GM18511 (cell line): ENCODE measurements at regions not wholly inside any gene's neighbourhood (a gene's known extent, or its start where the extent isn't known, plus 50 kb on each side); places are given as distances from the start of the nearest gene placed in this dataset.
"Not testable (repeated sequence)": the region's sequence is repeated elsewhere in the genome, so short reads cannot be mapped to it uniquely, and the experiment has no call there.

Source experiments
- ATAC-seq: cut with Tn5 transposase; IDR thresholded peaks from one replicate; pipeline ENCODE4 v1.9.1; 2021; ENCODE audit warnings: mild to moderate bottlenecking, moderate library complexity; ENCODE audit not compliant: unreplicated experiment

- no peak for ATAC-seq
Observed at GRCh38 chr6:126945812-126946360, 172.6 kb upstream of the RSPO3 start.

DNA sequence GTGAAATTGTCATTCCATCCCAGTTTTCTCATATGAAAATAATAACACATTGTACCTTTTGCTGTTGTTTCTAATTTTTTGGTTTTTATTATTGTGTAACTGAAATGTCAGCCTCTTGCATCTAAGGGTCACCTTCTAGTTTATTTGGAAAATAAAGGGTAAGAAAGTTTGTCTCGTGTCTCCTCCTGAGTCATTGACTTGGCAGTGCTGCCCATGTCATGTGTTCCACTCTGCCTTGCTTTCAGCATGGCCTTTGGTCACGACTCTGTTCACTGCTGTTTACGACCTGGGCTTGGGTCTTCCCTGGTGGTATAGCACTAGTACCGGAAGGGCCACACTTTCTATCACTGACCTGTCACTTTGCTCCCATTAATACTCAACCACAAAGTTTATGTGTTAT is 171.4 kb upstream of the RSPO3 start:
- ATAC-seq, result no peak

DNA sequence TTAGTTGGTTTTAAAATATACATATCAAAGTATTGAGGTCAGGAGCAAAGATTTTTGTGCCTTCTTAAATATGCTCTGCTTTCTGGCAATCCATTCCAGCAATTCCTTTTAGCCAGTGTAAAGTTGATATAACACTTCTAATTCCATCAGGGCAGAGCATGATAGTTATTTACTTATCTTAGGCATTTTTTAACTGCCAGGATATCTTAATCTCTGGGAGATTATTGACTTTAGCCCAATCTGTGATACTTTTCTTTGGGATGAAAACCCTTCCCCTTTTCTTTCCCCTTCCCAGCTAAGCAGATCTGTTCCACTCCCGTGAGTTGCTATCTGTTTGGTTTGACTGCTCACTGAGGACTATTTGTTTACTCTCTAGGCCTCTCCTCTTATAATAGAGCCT is 168.7 kb upstream of the RSPO3 start:
- no peak for ATAC-seq

- ATAC-seq, result no peak
Observed at GRCh38 chr6:126955621-126956020, 162.8 kb upstream of the RSPO3 start.

DNA sequence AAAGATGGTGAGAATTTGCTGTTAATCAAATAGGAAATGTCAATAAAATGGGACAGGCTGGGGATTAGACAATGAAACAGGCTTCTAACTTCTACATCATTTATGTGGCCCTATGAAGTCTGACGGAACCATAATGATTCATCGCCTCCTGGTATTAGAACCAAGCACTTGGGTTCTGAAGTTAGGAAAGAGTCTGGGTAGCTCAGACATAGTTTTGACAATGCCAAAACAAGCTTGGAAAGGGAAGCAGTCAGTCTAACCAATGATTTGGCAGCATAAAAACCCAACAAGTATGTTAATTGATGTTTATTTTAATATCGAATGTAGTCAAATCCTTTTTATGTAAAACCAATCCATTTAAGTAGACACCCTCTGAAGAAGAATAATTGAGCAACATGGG is 160.8 kb upstream of the RSPO3 start:
- ATAC-seq, result no peak

DNA sequence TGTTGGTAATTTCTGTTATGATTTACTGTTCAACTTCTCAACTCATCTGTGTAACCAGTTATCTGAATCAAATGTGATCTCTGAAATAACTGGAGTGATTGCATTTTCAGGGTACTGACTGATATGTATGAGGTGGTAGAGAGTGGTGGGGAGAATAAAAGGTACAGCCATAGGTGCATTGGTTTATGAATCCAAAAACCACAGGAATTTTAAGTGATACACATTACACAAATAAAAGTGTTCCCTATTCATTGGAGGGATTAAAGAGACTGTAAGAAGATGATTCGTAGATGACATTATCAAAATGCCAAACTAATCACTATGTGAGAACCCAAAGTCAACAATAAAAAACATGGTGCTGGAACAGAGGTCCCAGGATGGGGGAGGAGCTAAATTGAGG is 158.7 kb upstream of the RSPO3 start:
- no peak for ATAC-seq

DNA sequence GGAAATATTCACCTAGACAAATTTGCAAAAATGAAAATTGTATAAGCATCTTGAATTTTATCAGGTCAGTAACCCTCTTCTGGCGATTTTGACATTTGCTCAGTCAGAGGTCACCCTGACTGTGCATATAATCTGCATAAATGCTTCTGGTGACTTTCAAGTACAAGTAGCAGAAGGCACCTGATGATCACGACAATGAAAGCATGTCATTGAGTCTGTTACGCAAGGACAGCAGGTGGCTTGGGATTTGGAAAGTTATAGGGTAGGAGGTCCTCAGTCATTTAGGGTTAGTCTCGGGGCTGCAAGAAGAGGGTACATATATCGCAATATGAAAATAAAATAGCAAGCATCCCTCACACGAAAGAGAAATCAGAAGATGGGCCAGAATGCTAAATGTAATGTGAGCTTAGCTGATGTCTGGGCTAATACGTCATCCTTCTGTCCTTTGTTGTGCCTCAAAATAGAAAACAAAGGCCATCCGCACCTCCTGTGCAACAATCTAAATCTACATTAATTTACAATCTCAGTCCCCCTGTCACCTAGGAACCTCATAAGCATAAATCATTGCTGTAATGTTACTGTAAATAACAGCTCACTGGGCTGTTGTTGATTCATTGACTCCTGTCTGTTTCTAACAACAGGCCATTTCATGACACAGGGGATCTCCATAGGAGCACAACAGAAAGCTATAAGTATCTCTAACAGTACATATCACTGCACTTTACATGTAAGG is 155.2 kb upstream of the RSPO3 start:
- ATAC-seq, result no peak

- ATAC-seq, result no peak
Observed at GRCh38 chr6:126967296-126968005, 151.0 kb upstream of the RSPO3 start.

DNA sequence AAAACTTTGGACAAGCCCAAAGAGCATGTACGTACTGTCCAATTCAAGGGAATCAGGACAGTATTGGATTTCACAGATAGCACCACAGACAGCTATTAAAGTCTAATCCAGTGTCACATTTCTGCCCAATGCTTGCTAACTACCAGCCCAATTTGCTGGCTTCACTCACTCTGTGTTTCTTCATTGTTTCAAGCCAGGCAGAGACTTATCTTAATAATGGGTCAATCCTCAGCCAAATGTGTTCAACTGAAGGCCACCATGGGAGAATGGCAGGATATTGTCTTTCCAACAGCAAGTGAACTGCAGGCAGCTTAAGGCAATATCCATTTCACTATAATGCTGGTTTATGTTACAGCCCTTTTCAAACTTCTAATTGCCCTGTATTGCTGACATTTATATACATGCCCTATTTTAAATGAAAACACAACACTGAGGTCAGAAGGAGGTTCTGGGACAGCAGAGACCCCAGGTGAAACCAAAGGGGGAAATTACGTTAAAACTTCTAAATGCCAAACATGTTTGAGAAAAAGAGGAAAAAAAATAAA is 142.1 kb upstream of the RSPO3 start:
- no peak for ATAC-seq

- ATAC-seq, result no peak
Observed at GRCh38 chr6:126983779-126984178, 134.7 kb upstream of the RSPO3 start.

GRCh38 chr6:126988125-126988524 is 130.3 kb upstream of the RSPO3 start:
- ATAC-seq, result not testable (repeated sequence)

- no peak for ATAC-seq
Observed at GRCh38 chr6:127000631-127001030, 117.8 kb upstream of the RSPO3 start.

GRCh38 chr6:127013865-127014264 is 104.6 kb upstream of the RSPO3 start:
- ATAC-seq, result no peak

- ATAC-seq, result no peak
Observed at GRCh38 chr6:127015858-127016257, 102.6 kb upstream of the RSPO3 start.

GRCh38 chr6:127019828-127020227 is 98.6 kb upstream of the RSPO3 start:
- no peak for ATAC-seq

- no peak for ATAC-seq
Observed at GRCh38 chr6:127022302-127022701, 96.2 kb upstream of the RSPO3 start.

DNA sequence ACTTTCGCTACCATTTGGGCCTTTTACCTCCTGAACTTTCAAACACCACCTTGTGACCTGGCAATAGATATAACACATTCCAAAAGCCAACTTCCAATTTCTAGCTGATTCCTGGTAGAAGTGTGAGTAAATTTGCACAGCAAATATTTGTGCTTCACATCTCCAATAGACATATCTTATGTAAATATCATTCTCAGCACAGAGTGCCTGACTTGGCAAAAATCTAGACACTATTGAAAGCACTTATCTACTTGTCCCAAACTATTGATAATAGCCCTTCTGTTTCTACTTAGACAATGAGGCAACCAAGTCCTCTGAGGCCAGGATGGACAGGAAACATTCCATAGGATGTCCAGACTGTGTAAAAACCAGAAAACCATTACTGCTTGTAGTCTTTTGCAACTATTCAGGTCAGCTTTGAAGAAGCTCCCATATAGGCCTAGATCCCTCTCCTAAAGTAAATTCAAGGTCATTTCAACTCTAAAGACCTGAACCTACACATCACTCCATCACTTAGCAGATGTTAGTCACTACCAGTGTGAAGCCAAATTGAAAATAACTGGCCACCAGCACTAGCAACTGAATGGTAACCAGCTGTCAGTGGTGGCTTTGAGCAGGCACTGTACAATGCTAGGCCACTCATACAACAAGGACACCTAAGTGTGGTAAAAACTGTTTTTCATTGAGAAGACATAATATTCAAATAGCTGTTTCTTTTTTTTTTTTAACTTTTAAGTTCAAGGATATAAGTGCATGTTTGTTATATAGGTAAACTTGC is 95.3 kb upstream of the RSPO3 start:
- ATAC-seq, result no peak

- no peak for ATAC-seq
Observed at GRCh38 chr6:127026247-127026646, 92.2 kb upstream of the RSPO3 start.

- no peak for ATAC-seq
Observed at GRCh38 chr6:127030111-127030510, 88.4 kb upstream of the RSPO3 start.

DNA sequence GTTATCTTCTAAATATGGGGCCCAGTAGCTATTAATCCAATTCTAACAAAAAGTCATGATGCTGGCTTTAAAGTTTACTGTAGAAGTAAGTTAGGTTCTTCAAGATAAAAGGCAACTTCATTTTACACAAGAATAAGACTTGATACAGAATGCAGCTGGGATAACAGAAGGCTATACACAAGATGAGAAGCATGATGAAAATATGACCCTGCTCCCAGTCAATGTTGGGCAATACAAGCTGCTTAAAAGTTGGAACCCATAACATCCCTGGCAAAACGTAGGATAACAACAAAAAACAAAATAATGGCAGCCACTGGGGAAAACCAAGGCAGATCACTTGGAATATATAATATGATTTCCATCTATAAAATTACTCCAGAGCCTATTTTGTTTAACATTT is 87.6 kb upstream of the RSPO3 start:
- ATAC-seq, result no peak

DNA sequence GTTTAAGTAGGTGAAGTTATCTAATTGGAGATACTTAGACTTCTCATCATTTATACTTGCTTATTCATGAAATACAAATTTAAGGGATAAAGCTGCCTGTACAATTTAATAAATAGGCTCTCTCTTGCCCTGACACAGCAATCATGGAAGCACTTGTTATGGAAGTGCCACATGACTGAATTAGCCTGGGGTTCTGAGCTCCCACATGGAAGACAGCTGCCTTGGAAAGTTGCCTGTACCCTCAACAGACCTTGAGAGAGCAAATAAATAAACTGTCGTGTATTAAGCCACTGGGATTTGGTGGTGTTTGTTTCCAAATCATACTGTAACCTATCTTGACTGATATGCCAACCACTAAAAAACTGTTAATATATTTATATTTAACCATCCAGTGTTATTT is 87.0 kb upstream of the RSPO3 start:
- no peak for ATAC-seq
